Activated gamma-delta T cell (primary cell): ENCODE measurements at regions not wholly inside any gene's neighbourhood (a gene's known extent, or its start where the extent isn't known, plus 50 kb on each side); places are given as distances from the start of the nearest gene placed in this dataset.

Experiments
- DNase-seq: peaks from one replicate; lab custom pipeline; 2025; lab: John Stamatoyannopoulos, UW

DNA sequence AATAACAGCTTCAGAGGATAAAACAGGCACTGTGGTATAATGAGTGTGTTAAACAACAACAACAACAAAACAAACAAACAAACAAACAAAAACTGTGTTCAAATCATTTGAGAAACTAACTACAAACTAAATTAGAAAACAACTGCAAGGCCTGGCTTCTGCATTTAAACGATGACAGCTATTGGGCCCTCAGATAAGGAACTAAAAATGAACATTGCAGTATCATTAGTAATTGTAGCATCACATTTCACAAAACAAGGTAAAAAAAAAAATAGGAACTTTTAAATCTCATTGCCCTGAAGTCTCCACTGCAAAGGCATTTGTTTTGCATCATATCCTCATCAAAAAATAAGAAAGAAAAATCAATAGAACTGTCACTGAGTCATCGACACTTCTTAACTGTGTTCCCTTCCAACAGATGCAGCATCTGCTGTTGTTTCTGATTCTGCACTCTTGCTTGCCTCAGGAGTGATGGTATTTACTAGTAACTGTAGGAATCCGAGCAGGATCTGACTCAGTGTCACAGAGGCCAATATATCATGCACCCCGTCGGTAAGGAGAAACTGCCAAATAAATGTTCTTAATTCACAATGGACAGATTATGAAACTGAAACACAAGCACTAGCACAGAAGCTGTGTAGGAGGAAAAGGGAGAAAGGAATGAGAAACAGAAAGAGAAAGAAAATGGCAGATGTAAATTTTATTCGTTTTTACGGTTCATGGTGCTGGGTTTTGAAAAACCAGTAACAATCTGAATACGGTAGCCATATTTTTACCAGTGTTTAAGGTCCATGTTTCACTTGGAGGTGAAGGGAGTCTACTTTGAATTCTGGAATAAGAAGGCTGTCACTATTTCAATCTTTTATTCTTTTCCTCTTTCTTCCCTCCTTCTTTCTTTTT lies 365.7 kb upstream of the EPHA7 start:
- DNase-seq = no peak

DNA sequence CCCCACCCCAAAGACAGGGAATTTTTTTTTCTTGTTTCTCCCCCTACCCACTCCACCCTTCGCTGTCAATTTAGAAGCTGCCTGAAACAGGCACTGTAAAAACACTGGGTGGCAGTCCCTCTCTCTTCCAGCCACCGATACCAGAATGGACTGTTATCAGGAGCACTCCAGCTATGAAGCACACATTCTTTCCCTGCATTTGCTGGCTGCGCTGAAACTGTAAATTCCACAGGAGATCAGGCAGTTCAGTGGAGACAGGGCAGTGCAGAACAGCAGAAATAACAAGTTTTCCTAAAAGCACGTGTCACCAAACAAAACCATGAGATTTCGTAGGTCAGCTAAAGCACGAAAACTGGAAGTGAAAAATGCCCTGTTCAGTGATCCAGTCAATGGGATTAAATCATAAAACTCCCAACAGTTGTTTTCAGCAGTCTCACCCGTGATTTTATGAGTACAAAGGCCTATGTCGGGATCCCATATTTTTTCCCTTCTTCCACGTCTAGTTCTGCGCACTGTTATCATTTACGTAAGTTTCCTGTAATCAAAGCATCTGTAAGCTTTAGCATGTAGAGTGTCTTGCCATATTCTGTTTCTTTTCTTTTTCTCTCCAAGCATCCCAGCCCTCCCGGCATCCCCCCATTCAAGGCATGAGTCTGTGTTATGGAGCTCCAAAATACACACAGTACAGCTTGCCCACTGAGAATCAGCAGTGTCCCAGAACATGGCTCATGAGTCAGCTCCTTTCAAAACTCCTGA lies 359.9 kb upstream of the EPHA7 start:
- DNase-seq = no peak

DNA sequence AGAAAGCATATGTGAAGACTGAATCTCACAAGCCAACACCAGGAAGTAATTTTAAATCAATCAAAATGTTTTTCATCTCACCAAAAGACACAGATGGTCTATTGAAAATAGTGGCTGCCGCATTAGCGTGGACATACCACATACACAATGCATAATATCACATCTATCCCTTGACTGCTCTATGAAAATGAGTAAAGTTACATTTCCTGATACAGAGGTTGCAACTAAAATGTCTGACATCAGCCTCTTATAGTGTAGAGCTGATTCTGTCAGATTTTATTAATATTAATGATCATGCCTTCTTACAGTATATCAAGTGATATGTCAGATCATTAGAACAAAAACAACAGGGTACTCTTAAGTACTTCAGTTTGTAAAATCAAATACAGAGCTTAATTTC lies 339.8 kb upstream of the EPHA7 start:
- DNase-seq = no peak

DNA sequence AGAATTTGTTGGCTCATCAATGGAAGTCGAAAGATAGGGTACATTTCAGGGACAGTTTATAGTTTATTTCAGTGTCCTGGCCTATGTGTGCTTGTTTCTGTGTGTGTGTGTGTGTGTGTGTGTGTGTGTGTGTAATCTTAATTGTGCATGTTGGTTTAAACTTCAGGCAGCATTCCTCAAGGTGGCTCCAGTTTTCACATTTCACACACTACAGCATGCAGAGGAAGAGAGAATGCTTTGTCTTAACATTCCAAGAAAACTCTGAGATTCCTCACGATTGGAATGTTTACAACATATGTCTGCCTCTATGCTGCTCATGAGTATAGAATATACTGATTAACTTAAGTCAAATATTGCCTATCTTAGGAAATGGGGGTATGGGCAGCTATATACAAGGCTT lies 332.6 kb upstream of the EPHA7 start:
- no peak for DNase-seq

DNA sequence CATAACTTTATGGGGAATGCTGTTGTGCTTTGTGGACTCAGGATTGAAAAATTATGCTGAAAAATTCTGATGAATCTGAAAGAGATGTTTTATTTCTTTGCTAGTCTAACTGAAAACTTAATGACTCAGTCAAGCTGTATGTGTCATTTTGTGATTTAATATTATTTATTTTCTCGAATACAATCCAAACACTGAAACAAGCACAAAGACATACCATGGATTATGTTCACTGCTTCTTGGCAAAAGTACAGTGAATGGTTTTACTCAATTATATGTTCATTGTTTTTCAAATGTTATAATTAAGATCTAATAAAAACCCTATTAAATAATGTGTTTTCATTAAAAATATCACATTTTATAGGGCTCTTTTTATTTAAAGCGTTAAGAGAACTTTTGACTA lies 330.6 kb upstream of the EPHA7 start:
- no peak for DNase-seq

DNA sequence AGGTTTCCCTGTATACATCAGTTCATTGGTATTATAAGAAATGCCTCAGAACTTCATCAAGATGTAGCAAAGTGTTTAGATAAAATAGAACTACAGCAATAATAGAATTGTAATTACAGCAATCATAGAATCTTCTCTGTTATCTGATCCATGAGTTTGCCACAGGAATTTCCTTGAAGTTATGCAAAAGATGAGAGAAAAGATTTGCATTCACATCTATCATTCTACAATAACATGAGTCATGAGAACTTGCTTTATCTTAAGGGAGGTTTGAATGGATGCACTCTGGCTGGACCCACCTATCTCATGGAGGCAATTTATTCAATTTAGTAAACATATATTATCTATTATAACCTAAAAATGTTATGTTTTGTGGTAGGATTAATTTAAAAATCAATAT lies 329.8 kb upstream of the EPHA7 start:
- DNase-seq = no peak

DNA sequence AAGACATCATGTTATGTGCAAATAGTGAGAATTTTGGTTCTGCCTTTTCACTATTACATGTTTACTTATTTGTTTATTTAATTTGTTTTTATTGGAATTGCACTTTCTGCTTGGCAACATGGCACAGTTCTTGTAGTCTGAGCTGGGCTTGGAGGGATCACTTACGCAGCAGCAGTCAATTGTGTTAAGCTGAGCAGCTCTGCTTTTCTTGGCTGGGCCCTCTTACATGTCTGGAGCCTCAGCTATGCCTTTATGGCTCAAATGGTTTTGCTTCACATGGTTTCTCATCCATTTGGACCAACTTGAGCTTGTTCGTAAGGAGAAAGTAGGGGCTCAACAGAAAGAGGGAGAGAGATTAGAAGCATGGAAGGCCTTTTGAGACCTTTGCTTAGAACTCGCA lies 327.5 kb upstream of the EPHA7 start:
- no peak for DNase-seq

DNA sequence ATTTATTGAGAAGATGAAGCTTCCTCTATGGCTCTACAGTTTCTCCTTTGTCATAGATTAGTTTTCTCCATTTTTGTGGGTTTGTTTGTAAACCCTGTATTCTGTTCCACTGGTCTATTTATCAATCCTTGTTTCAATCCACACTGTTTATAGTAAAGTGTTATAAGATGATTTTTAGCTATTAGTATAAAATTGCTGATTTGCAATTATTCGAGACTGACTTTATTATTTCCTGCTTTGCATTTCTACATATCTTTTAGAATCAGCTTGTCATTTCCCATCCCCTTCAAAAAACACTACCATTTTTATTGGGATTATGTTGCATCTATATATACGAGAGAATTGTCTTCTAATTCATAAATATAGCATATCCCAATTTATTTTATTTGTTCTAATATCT lies 325.9 kb upstream of the EPHA7 start:
- no peak for DNase-seq

DNA sequence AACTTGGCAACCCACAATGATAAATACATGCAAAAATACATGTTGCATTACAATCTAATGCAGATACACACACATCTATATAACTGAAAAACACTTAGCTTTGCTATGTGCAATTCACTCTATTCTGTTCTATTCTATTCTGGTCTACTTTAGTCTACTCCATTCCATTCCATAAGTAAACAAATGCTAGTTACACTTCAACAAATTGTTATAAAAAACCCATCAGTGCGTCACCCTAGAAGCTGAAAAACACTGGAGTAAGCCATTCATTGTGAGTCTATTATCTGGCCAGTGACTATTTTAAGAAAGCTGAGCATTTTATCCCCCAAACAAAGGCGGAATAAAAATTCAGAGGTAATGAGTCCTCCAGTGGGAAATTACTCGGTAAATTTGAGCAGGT lies 315.7 kb upstream of the EPHA7 start:
- no peak for DNase-seq

DNA sequence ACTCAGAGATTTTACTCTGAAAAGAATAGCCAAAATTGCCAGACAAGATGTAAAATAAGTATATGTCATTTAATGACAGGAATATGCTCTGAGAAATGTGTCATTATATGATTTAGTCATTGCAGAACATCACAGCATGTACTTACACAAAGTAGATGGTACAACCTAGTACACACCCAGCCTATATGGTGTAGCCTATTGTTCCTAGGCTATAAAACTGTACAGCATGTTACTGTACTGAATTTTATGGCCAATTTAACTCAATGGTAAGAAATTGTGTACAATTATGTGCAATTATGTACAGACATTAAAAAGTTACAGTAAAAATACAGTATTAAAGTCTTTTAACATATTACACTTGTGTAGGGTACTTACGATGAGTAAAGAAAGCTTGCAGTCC lies 311.9 kb upstream of the EPHA7 start:
- no peak for DNase-seq

DNA sequence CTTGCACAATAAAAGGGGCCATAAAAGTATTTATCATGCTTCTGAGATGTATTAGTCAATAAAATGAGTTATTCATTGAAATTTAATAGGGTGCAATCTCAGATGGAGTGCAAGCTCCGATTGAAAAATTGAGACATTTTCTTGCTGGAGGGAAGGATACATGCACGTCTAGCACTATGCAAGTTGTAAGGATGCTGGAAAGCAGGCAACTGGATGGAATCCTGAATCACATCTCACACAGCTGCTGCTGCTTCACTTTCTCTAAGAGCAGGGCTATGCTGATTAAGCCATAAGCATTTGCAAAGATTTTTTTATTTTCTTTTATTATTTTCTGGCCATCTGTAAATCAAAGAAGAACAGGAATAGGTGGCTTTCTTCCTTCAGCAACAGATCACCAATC lies 308.8 kb upstream of the EPHA7 start:
- DNase-seq = no peak

DNA sequence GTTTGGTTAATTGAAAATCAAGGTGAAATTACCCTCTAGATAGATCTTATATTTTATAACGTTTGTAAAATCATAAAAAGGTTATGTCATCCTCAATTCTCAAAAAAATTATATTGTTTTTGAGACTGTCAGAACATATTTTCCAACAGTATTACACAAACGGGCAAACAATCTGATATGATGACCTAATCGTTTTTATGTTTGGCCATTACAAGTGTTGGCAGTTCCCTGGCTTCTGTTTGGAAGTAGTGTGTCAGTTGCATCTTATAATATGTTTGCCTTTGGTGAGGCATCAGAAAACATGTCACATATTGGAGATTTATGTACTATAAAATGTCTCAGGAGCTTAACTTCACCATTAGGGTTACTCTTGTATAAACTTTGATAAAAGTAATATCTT lies 308.1 kb upstream of the EPHA7 start:
- DNase-seq = no peak

DNA sequence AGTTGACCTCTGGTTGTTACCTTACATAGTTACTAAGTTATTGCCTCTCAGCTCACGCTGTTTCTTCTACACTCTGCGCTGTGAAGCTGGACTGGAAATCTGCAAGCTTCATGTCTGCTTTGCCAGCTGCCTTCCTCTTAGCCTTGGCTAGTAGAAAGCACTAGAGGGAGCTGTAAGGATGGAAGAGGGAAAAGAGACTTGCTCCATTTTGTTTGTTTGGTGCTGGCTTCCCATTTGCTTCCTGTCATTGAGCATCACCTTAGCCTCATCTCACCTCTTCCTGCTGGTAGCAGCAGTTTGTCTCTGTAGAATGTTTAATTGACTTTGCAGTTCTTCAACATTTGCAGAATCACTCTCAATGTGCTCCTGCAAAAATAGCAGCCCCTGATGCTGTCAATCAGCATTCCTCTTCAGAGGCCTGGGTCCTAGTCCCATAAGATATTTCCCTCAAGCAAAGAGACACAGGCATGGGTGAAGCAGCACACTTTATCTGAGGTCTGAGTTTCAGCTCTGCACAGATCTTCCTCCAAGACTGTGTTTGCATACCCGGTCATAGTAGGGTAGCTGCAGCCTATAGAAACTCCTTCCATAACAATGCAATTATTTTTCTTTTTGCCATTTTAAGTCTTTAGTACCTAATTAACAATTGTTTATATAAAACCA lies 302.2 kb upstream of the EPHA7 start:
- no peak for DNase-seq

DNA sequence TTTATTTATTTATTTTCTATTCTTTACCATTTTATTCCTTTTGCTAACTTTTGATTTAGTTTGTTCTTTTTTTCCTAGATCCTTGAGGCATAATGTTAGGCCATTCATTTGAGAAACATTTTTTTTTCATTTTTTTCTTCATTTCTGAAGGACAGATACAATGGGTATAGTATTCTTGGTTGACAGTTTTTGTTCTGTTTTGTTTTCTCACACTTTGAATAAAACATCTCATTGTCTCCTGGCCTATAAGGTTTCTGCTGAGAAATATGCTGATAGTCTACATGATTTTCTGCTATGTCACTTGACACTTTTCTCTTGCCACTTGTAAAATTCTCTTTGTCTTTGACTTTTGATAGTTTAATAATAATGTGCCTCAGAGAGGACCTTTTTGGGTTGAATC lies 294.6 kb upstream of the EPHA7 start:
- DNase-seq = no peak

DNA sequence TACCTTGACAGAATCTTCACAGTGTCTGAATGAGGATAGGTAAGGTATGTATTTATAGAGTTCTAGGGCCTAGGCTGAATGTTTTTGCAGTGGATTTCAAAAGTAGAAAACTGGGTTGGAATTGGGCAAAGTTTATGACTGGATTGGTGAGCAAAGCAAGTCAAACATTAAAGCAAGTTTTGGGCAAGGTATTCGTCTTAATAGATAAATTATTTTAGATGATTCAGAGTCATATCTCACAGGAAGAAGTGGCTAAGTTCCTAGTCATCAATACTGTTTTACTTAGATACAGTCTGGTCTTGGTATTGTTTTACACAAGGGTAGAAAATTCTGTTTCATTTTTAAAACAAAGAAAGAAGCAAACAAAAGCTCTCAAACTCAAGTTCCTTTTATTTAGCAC lies 284.1 kb upstream of the EPHA7 start:
- DNase-seq = no peak

DNA sequence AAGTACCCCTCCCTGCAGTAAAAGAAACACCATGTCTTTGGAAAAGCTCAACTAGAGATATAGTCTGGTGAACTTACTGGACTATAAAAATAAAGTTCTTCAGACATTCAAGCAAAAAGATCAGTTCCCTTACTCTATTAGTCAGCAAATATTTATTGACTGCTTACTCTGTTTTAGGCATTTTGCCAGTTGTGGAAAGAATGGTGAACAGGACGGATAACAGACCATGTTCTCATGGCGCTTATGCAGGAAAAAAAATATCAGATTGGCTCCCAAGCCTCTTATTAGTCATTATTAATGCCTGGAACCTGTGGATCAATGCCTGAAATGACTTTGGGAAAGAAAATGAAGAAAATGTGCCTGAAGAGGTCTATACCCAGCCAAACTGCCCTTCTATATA lies 282.2 kb upstream of the EPHA7 start:
- DNase-seq = no peak

DNA sequence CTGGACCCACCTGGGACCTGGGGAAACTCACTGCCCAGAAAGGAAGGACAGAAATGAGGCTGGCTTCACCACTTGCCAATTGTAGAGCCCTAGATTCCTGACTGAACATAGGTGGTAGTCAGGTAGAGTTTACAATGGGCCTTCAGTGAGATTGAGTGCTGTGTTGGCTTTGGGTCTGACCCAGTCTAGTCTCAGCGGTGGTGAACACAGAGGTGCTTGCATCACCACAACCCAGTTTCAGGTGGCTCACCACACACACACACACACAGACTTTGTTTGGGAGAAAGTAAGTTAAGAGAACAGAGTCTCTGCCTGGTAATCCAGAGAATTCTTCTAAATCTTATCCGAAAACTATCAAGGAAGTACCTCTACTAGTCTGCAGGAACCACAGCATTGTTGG lies 266.1 kb upstream of the EPHA7 start:
- DNase-seq = no peak

DNA sequence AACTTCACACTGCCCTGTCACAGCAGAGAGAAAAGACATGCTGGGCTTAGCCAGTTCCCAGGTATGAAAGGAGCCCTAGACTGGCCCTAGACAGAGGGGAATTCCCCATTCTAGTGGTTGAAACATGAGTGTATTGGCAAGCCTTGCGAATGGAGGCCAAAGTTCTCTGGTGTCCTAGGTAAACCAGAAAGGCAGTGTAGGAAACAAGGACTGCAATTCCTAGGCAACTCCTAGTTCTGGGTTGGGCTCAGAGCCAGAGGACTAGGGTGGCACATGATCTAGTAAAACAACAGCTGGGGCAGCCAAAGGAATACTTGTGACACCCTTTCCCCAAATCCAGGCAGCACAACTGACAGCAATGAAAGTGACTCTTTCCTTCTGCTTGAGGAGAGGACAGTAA lies 265.0 kb upstream of the EPHA7 start:
- DNase-seq = no peak

DNA sequence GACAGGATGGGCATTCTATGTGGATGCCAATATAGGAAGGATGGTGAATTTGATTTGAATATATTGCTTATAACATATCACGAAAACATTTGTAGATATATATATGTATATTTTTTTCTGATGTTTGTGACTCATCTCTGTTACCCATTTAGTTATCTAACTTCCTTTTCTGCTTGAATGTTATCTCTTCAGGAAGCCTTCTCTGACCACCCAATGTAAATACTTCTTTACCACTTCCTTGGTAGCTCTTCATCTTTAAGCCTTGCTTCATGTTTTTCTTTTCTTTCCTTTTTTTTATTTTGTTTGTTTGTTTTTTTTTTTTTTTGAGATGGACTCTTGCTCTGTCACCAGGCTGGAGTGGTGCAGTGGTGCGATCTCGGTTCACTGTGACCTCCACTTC lies 260.5 kb upstream of the EPHA7 start:
- no peak for DNase-seq

DNA sequence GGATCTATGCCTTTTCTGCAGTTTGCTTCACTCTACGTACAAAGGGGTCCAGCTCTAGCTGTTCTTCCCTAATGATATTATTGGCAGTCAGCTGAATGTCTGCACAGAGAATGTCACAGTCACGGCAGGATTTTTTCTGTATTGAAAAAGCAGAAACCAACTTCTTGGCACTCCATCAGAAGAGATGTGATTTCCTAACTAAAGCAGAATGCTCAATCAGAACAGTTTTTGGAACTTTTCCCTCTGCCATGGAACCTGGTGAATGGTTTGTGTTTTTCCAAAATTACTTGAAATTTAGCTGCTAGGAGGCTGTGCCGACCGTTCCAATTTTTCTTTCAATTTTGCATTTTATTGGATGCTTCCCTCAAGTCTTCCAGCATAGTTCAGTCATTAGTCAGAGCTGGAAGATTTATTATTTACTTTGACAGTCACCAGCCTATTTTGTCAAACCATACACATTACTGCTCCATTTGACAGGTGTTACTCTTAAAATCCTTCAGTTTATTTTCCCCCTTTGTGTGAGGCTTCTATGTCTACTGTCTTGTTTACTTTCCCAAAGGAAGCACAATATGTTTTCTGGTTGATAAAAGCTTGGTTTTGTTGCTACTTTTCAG lies 259.6 kb upstream of the EPHA7 start:
- no peak for DNase-seq

DNA sequence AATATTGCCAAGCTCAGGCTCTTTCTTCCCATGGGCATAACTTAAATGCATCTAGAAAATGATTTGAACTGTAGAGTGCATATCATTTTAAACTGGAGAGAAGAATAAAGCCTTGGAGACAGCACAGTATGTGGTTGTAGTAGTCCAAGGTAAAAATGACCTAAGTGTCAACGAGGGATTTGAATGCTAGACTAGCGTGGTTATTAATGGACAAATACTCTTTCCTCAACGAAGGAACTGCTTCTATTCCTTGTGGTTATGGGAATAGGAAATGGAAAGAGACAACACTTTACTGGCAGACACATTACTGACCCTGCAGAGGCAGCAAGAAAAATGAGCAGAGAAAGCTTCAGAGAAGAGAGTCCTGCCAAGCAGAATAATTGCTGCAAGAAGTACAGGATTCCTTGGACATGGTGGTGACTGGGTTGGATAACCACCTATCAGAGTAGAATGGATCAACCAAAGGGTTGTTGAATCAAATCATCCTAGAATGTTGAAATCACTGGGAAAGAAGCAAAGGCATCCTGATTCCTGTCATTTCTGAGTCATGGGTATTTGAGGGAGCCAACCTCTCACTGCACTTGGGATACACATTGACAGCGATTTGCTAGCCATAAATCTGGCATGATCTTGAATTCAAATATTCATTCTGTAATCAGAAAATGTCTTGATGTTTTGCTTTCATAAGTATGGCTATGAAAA lies 258.1 kb upstream of the EPHA7 start:
- DNase-seq = no peak

DNA sequence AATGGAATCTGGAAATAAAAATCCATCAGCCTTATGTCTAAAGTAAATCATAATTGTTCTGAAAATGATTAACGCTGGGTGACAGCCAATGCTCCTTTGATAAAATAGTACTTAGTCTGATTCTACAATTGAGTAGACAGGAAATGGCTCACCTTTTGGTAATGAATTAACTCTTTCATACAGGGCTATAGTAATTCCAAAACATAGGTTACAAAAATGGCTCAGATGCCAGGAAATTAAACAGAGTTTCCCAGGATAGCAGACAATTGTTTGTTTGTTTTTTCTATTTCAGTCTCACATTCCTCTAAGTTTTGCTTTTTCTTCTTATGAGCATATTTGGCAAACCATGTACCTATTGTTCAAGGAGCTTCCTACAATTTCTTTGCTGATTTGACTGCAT lies 257.2 kb upstream of the EPHA7 start:
- no peak for DNase-seq
